ENCODE measurements at regions not wholly inside any gene's neighbourhood (a gene's known extent, or its start where the extent isn't known, plus 50 kb on each side); places are given as distances from the start of the nearest gene placed in this dataset.
"Not testable (repeated sequence)": the region's sequence is repeated elsewhere in the genome, so short reads cannot be mapped to it uniquely, and the experiment has no call there.

GRCh38 chr2:47690132-47690531, 92.8 kb upstream of the MSH6 start:
- DNase-seq (ENCODE audit: low read depth) = no peak

- DNase-seq (ENCODE audit: low read depth) = not testable (repeated sequence)
These were observed 93.8 kb upstream of the MSH6 start for GRCh38 chr2:47689118-47689517.

- DNase-seq (ENCODE audit: low read depth) = no peak
These were observed 94.4 kb upstream of the MSH6 start for GRCh38 chr2:47688561-47688960.

GRCh38 chr2:47687856-47688255, 95.1 kb upstream of the MSH6 start:
- DNase-seq (ENCODE audit: low read depth) = no peak

- no peak for DNase-seq (ENCODE audit: low read depth)
These were observed 96.9 kb upstream of the MSH6 start for GRCh38 chr2:47686018-47686417.

GRCh38 chr2:47682216-47682749, 100.7 kb upstream of the MSH6 start:
- no peak for DNase-seq (ENCODE audit: low read depth)

GRCh38 chr2:47676261-47676926, 105.6 kb upstream of the KCNK12 start:
- no peak for DNase-seq (ENCODE audit: low read depth)

- DNase-seq (ENCODE audit: low read depth) = no peak
These were observed 104.5 kb upstream of the KCNK12 start for GRCh38 chr2:47675196-47675825.

- DNase-seq (ENCODE audit: low read depth) = no peak
These were observed 95.5 kb upstream of the KCNK12 start for GRCh38 chr2:47666332-47666731.

GRCh38 chr2:47664817-47665216, 94.0 kb upstream of the KCNK12 start:
- DNase-seq (ENCODE audit: low read depth) = no peak

- DNase-seq (ENCODE audit: low read depth) = no peak
These were observed 91.8 kb upstream of the KCNK12 start for GRCh38 chr2:47662552-47662951.

GRCh38 chr2:47661310-47661709, 90.5 kb upstream of the KCNK12 start:
- DNase-seq (ENCODE audit: low read depth) = no peak

- DNase-seq (ENCODE audit: low read depth) = no peak
These were observed 89.4 kb upstream of the KCNK12 start for GRCh38 chr2:47660168-47660567.

- no peak for DNase-seq (ENCODE audit: low read depth)
These were observed 88.0 kb upstream of the KCNK12 start for GRCh38 chr2:47658646-47659320.

GRCh38 chr2:47657886-47658489, 87.2 kb upstream of the KCNK12 start:
- no peak for DNase-seq (ENCODE audit: low read depth)

GRCh38 chr2:47656715-47657600, 86.2 kb upstream of the KCNK12 start:
- no peak for DNase-seq (ENCODE audit: low read depth)

GRCh38 chr2:47655563-47655880, 84.7 kb upstream of the KCNK12 start:
- no peak for DNase-seq (ENCODE audit: low read depth)

- no peak for DNase-seq (ENCODE audit: low read depth)
These were observed 84.2 kb upstream of the KCNK12 start for GRCh38 chr2:47654790-47655562.

GRCh38 chr2:47653902-47654789, 83.4 kb upstream of the KCNK12 start:
- DNase-seq (ENCODE audit: low read depth) = no peak

GRCh38 chr2:47653036-47653435, 82.3 kb upstream of the KCNK12 start:
- DNase-seq (ENCODE audit: low read depth) = no peak

Measured in fibroblast of gingiva (primary cell).